Natural killer cell (primary cell): ENCODE measurements at regions not wholly inside any gene's neighbourhood (a gene's known extent, or its start where the extent isn't known, plus 50 kb on each side); places are given as distances from the start of the nearest gene placed in this dataset.

Experiments used
- ATAC-seq, 3 donors: fragments of 150-1000 bp in 2 of 3; fragments of 200-7000 bp in 1 of 3; cut with Tn5 transposase; 1 replicate in 1 of 3; 2 replicates in 2 of 3; pipeline ENCODE4 v1.10.0; 2021; ENCODE audit warnings: mild to moderate bottlenecking in 2 of 3, moderate library complexity in 2 of 3
- DNase-seq, 2 donors: peaks; one replicate each; pipeline versions ENCODE4 v3.0.0 to v3.0.0-alpha.2; 2013 to 2021; ENCODE audit warnings: mixed read lengths in 1 of 2
- H3K27ac ChIP-seq: one replicate; pipeline ENCODE4 v1.5.1; 2013; ENCODE audit warnings: mild to moderate bottlenecking, low read length
- H3K27me3 ChIP-seq: one replicate; pipeline ENCODE4 v1.6.1; 2013; ENCODE audit warnings: low read length; ENCODE audit not compliant: control insufficient read depth, insufficient read depth
- H3K36me3 ChIP-seq: one replicate; pipeline ENCODE4 v1.6.1; 2013; ENCODE audit warnings: low read length; ENCODE audit not compliant: control insufficient read depth, insufficient read depth
- H3K4me1 ChIP-seq: one replicate; pipeline ENCODE4 v1.6.1; 2013; ENCODE audit warnings: low read length; ENCODE audit not compliant: control insufficient read depth, insufficient read depth
- H3K4me3 ChIP-seq: one replicate; pipeline ENCODE4 v1.5.1; 2013; ENCODE audit warnings: low read length
- H3K9me3 ChIP-seq: one replicate; pipeline ENCODE4 v1.6.1; 2013; ENCODE audit warnings: low read length; ENCODE audit not compliant: control insufficient read depth, insufficient read depth
- H3K27ac Mint-ChIP-seq, 2 donors: one replicate each; pipeline ENCODE4 v1.8.0; 2022; ENCODE audit warnings: mild to moderate bottlenecking in 2 of 2, mixed read lengths in 2 of 2, moderate library complexity in 1 of 2
- H3K27me3 Mint-ChIP-seq, 2 donors: one replicate each; pipeline ENCODE4 v1.8.0; 2022; ENCODE audit warnings: low read depth in 2 of 2, mixed read lengths in 2 of 2
- H3K36me3 Mint-ChIP-seq: one replicate; pipeline ENCODE4 v1.8.0; 2022; ENCODE audit warnings: mixed read lengths
- H3K4me1 Mint-ChIP-seq, 2 donors: one replicate each; pipeline ENCODE4 v1.8.0; 2022; ENCODE audit warnings: mixed read lengths in 2 of 2
- H3K4me3 Mint-ChIP-seq: one replicate; pipeline ENCODE4 v1.8.0; 2022; ENCODE audit warnings: mild to moderate bottlenecking, moderate library complexity, mixed read lengths
- H3K9me3 Mint-ChIP-seq, 2 donors: one replicate each; pipeline ENCODE4 v1.8.0; 2022; ENCODE audit warnings: mixed read lengths in 2 of 2
- WGBS: methylation state at CpG from one replicate; pipeline ENCODE4 v1.1.7; 2013; ENCODE audit warnings: missing lambda C conversion rate; ENCODE audit not compliant: insufficient coverage; 5-methylcytosine and 5-hydroxymethylcytosine counted together
- intact Hi-C: fragments of 100-400 bp; cut with micrococcal nuclease; formaldehyde crosslinking; loops from one replicate; pipeline ENCODE4 v1.14.2; 2022
- TF ChIP-seq, protein P1 (sequence below): fragments of 200-600 bp; IDR thresholded peaks from one replicate; pipeline ENCODE4 v1.8.0; 2022; ENCODE audit warnings: antibody characterized with exemption

DNA sequence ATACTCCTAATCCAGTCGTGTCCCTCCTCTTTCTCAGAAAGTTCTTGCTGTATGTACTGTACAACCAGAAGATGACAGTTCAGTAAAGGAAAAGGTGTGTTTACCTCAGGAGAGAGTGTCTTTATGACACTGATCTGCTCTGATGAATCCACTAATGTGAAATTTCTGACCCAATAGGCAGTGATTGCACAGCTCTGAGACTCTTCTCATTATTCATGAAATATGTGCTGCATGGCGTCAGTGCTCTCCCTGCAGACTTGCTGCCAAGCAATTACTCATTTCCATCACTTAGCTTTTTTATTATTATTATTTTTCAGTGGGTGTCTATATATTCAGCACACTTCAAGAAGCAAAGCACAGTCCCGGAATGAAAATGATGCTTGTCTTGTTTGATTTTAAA is 389.0 kb downstream of the RASEF start:
- Histone ChIP-seq H3K36me3 (no peaks in the 10 kb centered on the region), H3K4me1 (no peaks in the 10 kb centered on the region), H3K9me3 (no peaks in the 10 kb centered on the region), H3K27me3 (no peaks in the 10 kb centered on the region), H3K27ac (no peak overlapping the region), H3K4me3 (no peak overlapping the region)
- no peak for DNase-seq
- no peaks in the 10 kb centered on the region for H3K27me3 Mint-ChIP-seq
- no peak for ATAC-seq
- no peak overlapping the region for H3K27ac Mint-ChIP-seq
- no peaks in the 10 kb centered on the region for H3K36me3 Mint-ChIP-seq
- H3K9me3 Mint-ChIP-seq: peaks cover 4 to 8% of the 10 kb centered on the region in 2 donors
- TF ChIP-seq, protein P1, sequence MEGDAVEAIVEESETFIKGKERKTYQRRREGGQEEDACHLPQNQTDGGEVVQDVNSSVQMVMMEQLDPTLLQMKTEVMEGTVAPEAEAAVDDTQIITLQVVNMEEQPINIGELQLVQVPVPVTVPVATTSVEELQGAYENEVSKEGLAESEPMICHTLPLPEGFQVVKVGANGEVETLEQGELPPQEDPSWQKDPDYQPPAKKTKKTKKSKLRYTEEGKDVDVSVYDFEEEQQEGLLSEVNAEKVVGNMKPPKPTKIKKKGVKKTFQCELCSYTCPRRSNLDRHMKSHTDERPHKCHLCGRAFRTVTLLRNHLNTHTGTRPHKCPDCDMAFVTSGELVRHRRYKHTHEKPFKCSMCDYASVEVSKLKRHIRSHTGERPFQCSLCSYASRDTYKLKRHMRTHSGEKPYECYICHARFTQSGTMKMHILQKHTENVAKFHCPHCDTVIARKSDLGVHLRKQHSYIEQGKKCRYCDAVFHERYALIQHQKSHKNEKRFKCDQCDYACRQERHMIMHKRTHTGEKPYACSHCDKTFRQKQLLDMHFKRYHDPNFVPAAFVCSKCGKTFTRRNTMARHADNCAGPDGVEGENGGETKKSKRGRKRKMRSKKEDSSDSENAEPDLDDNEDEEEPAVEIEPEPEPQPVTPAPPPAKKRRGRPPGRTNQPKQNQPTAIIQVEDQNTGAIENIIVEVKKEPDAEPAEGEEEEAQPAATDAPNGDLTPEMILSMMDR: no peak
- H3K4me1 Mint-ChIP-seq: no peaks in the 10 kb centered on the region
- WGBS: 78% methylated on average over 1 of the region's 3 CpGs
- intact Hi-C loops: no loop called here
- H3K4me3 Mint-ChIP-seq: no peak overlapping the region

DNA sequence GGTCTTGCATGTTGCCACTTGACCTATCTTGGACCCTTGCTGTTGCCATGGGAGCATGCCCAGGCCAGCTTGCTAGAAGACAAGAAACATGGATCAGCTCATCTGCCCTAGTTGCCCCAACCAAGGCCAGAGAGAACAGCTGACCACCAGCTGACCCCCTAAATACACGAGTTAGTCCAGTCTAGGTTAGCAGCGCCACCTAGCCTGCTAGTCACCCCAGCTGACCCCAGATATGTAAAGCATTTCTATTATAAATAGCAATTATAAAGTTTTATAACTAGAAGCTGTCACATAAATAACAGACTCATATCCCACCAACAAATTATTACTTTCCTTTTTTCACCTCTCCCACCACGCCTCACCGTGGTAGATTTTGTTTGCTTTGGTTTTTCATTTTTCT is 387.8 kb downstream of the RASEF start:
- H3K36me3 ChIP-seq: no peaks in the 10 kb centered on the region
- no peak for DNase-seq
- no peak overlapping the region for H3K27ac Mint-ChIP-seq
- H3K27ac ChIP-seq: no peak overlapping the region
- H3K4me1 Mint-ChIP-seq: no peaks in the 10 kb centered on the region
- intact Hi-C loops: no loop called here
- TF ChIP-seq, protein P1: no peak
- no peaks in the 10 kb centered on the region for H3K36me3 Mint-ChIP-seq
- H3K9me3 Mint-ChIP-seq: peaks cover 4 to 8% of the 10 kb centered on the region in 2 donors
- H3K4me3 Mint-ChIP-seq: no peak overlapping the region
- H3K4me1 ChIP-seq: no peaks in the 10 kb centered on the region
- H3K27me3 Mint-ChIP-seq: no peaks in the 10 kb centered on the region
- H3K4me3 ChIP-seq: no peak overlapping the region
- 96% methylated on average over 4 of the region's 4 CpGs for WGBS
- no peaks in the 10 kb centered on the region for H3K9me3 ChIP-seq
- no peaks in the 10 kb centered on the region for H3K27me3 ChIP-seq
- ATAC-seq: no peak

GRCh38 chr9:82675605-82676004 is 387.3 kb downstream of the RASEF start:
- H3K27me3 ChIP-seq: no peaks in the 10 kb centered on the region
- DNase-seq: no peak
- TF ChIP-seq, protein P1: no peak
- H3K27ac ChIP-seq: no peak overlapping the region
- Mint-ChIP-seq H3K27me3 (no peaks in the 10 kb centered on the region), H3K4me3 (no peak overlapping the region), H3K27ac (no peak overlapping the region), H3K36me3 (no peaks in the 10 kb centered on the region), H3K4me1 (no peaks in the 10 kb centered on the region), H3K9me3 (peaks cover 4 to 8% of the 10 kb centered on the region in 2 donors)
- no peak for ATAC-seq
- H3K36me3 ChIP-seq: no peaks in the 10 kb centered on the region
- no peak overlapping the region for H3K4me3 ChIP-seq
- intact Hi-C loops: no loop called here
- H3K9me3 ChIP-seq: no peaks in the 10 kb centered on the region
- 74% methylated on average over 2 of the region's 2 CpGs for WGBS
- no peaks in the 10 kb centered on the region for H3K4me1 ChIP-seq

DNA sequence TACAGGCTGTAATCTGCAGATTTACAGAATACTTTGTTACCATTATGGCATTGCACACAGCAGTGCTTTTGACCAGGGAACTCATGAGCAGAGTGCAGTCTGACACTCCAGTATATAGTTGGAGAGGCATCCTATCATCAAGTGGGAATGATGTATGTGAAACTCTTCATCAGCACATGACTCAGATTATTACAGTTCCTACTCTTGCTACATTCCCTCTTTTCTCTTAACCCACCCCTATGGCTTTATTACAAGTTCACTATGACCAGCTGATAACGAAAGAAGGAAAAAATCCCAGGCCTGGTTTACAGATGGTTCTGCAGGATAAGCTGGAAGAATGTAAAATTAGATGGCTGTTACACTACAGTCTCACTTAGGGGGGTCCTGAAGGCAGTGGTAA is 385.9 kb downstream of the RASEF start:
- H3K4me1 ChIP-seq: no peaks in the 10 kb centered on the region
- H3K9me3 Mint-ChIP-seq: peaks cover 4 to 8% of the 10 kb centered on the region in 2 donors
- no peak overlapping the region for H3K27ac ChIP-seq
- H3K4me3 ChIP-seq: no peak overlapping the region
- no peaks in the 10 kb centered on the region for H3K36me3 ChIP-seq
- H3K9me3 ChIP-seq: no peaks in the 10 kb centered on the region
- no CpG with 5 or more reads among the region's 1 CpG for WGBS
- DNase-seq (no peak), ATAC-seq (no peak)
- H3K4me1 Mint-ChIP-seq: no peaks in the 10 kb centered on the region
- no peaks in the 10 kb centered on the region for H3K36me3 Mint-ChIP-seq
- TF ChIP-seq, protein P1: no peak
- H3K4me3 Mint-ChIP-seq: no peak overlapping the region
- H3K27me3 Mint-ChIP-seq: no peaks in the 10 kb centered on the region
- H3K27me3 ChIP-seq: no peaks in the 10 kb centered on the region
- intact Hi-C loops: no loop called here
- H3K27ac Mint-ChIP-seq: no peak overlapping the region
